C1 segment of cervical spinal cord (tissue), 14 donors: ENCODE measurements at regions not wholly inside any gene's neighbourhood (a gene's known extent, or its start where the extent isn't known, plus 50 kb on each side); places are given as distances from the start of the nearest gene placed in this dataset.

Source experiments
- DNase-seq, 14 donors: peaks; one replicate each; lab custom pipeline; 2025; lab: John Stamatoyannopoulos, UW

GRCh38 chr20:24795436-24795835 lies 153.6 kb upstream of the CST7 start:
- DNase-seq = no peak

GRCh38 chr20:24796236-24796635 lies 152.8 kb upstream of the CST7 start:
- DNase-seq = no peak

GRCh38 chr20:24797113-24797512 lies 152.0 kb upstream of the CST7 start:
- no peak for DNase-seq

- no peak for DNase-seq
Observed at GRCh38 chr20:24797745-24798655, 151.1 kb upstream of the CST7 start.

- DNase-seq = no peak
Observed at GRCh38 chr20:24798930-24799705, 150.0 kb upstream of the CST7 start.

- no peak for DNase-seq
Observed at GRCh38 chr20:24799971-24800580, 149.0 kb upstream of the CST7 start.

- no peak for DNase-seq
Observed at GRCh38 chr20:24802286-24802820, 146.7 kb upstream of the CST7 start.

GRCh38 chr20:24804481-24805206 lies 144.4 kb upstream of the CST7 start:
- no peak for DNase-seq

GRCh38 chr20:24805456-24806238 lies 143.4 kb upstream of the CST7 start:
- DNase-seq = no peak

GRCh38 chr20:24806705-24807676 lies 142.1 kb upstream of the CST7 start:
- DNase-seq = no peak

- no peak for DNase-seq
Observed at GRCh38 chr20:24808616-24809015, 140.5 kb upstream of the CST7 start.

GRCh38 chr20:24809606-24810005 lies 139.5 kb upstream of the CST7 start:
- DNase-seq = no peak

GRCh38 chr20:24810676-24811407 lies 138.2 kb upstream of the CST7 start:
- no peak for DNase-seq

- no peak for DNase-seq
Observed at GRCh38 chr20:24812373-24812772, 136.7 kb upstream of the CST7 start.

- no peak for DNase-seq
Observed at GRCh38 chr20:24813080-24813479, 136.0 kb upstream of the CST7 start.

- no peak for DNase-seq
Observed at GRCh38 chr20:24813496-24813895, 135.6 kb upstream of the CST7 start.

GRCh38 chr20:24813936-24814335 lies 135.1 kb upstream of the CST7 start:
- DNase-seq = no peak

GRCh38 chr20:24814556-24815195 lies 134.4 kb upstream of the CST7 start:
- DNase-seq = no peak
